ENCODE measurements at regions not wholly inside any gene's neighbourhood (a gene's known extent, or its start where the extent isn't known, plus 50 kb on each side); places are given as distances from the start of the nearest gene placed in this dataset.

DNA sequence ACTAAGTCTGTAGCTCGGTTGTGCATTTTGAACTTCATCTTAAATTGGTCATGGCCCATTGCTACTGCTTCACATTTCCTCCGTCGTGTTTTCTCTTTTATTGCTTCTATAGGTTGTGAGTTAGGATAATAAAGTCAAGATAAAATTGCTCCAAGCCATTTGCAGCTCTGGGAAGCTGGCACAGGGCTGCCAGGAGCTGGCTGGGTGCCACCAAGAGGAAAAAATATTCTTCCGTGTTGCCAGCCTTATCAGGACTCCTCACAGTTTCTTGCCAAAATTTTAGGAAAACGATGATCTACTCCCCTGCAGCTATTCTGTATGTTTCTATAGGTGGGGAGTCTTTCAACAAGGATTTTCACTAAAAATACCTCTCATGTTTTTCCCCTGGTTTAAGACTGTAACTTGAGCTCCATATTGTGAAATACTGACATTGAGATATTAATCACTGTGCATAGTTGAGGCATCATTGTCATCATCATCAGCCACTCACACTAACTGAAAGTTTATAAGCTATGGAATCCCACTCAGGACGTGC, 55.4 kb upstream of the PIAS1 start:
- no peak for DNase-seq
- H3K27ac Mint-ChIP-seq = no peak overlapping the region
- H3K4me3 Mint-ChIP-seq = no peak overlapping the region
- no peaks in the 10 kb centered on the region for H3K9me3 Mint-ChIP-seq
- no peaks in the 10 kb centered on the region for H3K36me3 Mint-ChIP-seq (ENCODE audit: low read depth)
- ChIA-PET POLR2A (no interaction called here), CTCF (no interaction called here)
- no peaks in the 10 kb centered on the region for H3K4me1 Mint-ChIP-seq
- H3K27me3 Mint-ChIP-seq = peaks cover 2% of the 10 kb centered on the region

GRCh38 chr15:67999320-68000100, 54.6 kb upstream of the PIAS1 start:
- Mint-ChIP-seq H3K4me1 (no peaks in the 10 kb centered on the region), H3K36me3 (ENCODE audit: low read depth) (no peaks in the 10 kb centered on the region), H3K9me3 (no peaks in the 10 kb centered on the region), H3K27ac (no peak overlapping the region), H3K4me3 (no peak overlapping the region), H3K27me3 (peaks cover 2% of the 10 kb centered on the region)
- ChIA-PET CTCF (no interaction called here), POLR2A (no interaction called here)
- DNase-seq = no peak

DNA sequence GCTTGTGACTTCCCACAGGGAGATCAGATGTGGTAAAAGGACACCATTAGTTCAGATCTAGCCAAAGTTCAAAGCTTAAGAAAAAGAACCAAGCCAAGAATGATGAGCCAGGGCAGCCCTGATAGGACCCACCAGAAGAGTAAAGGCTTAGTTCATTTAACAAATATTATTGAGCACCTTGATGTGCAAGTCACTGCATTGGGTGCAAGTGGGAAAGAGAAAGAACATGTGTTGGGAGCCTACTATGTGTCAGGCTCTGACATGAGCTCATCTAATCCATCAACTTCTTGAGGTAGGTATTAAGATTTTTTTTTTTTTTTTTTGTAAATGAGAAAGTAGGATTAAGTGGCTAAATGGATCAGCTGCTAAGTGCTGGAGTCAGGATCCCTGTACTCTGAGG, 53.4 kb upstream of the PIAS1 start:
- no peak overlapping the region for H3K27ac Mint-ChIP-seq
- H3K9me3 Mint-ChIP-seq = no peaks in the 10 kb centered on the region
- POLR2A ChIA-PET = interaction anchor here (0.6 kb wide), 1 partner anchor 233 kb away, joined by 3 read pairs; no protein-coding TSS in a partner anchor

GRCh38 chr15:68001811-68002210, 52.3 kb upstream of the PIAS1 start:
- Mint-ChIP-seq H3K4me3 (no peak overlapping the region), H3K27me3 (peaks cover 2% of the 10 kb centered on the region), H3K36me3 (ENCODE audit: low read depth) (no peaks in the 10 kb centered on the region), H3K4me1 (no peaks in the 10 kb centered on the region), H3K27ac (no peak overlapping the region), H3K9me3 (peaks cover 1% of the 10 kb centered on the region)
- ChIA-PET CTCF (no interaction called here), POLR2A (no interaction called here)
- DNase-seq = no peak

More for the DNA sequence above, 53.4 kb upstream of the PIAS1 start:
- Mint-ChIP-seq H3K4me1 (no peaks in the 10 kb centered on the region), H3K4me3 (no peak overlapping the region), H3K27me3 (peaks cover 2% of the 10 kb centered on the region), H3K36me3 (ENCODE audit: low read depth) (no peaks in the 10 kb centered on the region)
- CTCF ChIA-PET = no interaction called here
- DNase-seq = no peak

DNA sequence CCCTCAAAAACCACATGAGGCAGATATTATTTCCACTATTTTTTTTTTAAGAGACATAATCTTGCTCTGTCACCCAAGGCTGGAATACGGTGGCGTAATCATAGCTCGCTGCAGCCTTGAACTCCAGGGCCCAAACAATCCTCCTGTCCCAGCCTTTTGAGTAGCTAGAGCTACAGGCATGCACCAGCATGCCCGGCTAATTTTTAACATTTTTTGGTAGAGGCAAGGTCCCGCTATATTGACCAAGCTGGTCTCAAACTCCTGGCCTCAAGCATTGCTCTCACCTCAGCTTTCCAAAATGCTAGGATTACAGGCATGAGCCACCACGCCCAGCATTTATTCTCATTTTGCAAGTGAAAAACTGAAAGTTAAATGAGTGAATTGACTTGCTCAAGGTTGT, 50.8 kb upstream of the PIAS1 start:
- ChIA-PET POLR2A (no interaction called here), CTCF (no interaction called here)
- Mint-ChIP-seq H3K27me3 (peaks cover 8% of the 10 kb centered on the region), H3K36me3 (ENCODE audit: low read depth) (no peaks in the 10 kb centered on the region), H3K4me1 (no peaks in the 10 kb centered on the region), H3K27ac (no peak overlapping the region), H3K4me3 (no peak overlapping the region), H3K9me3 (peaks cover 6% of the 10 kb centered on the region)
- DNase-seq = no peak
